Epithelial cell of prostate (primary cell): ENCODE measurements at regions not wholly inside any gene's neighbourhood (a gene's known extent, or its start where the extent isn't known, plus 50 kb on each side); places are given as distances from the start of the nearest gene placed in this dataset.
"Not testable (repeated sequence)": the region's sequence is repeated elsewhere in the genome, so short reads cannot be mapped to it uniquely, and the experiment has no call there.

Experiments
- DNase-seq: peaks from one replicate; pipeline ENCODE4 v3.0.0-alpha.2; 2011; ENCODE audit warnings: low read depth, low spot score
- H3K27ac ChIP-seq: fragments of 450-650 bp; 2 replicates; pipeline ENCODE4 v1.5.1; 2017; ENCODE audit warnings: mild to moderate bottlenecking

- H3K27ac ChIP-seq, result no peak overlapping the region
- DNase-seq, result no peak
Measured at GRCh38 chr2:194135463-194135862, 1521.6 kb upstream of the SLC39A10 start.

GRCh38 chr2:194128810-194129209 is 1528.2 kb upstream of the SLC39A10 start:
- no peak overlapping the region for H3K27ac ChIP-seq
- DNase-seq, result no peak

- no peak for DNase-seq
- no peak overlapping the region for H3K27ac ChIP-seq
Measured at GRCh38 chr2:194126418-194126817, 1530.6 kb upstream of the SLC39A10 start.

- no peak for DNase-seq
- no peak overlapping the region for H3K27ac ChIP-seq
Measured at GRCh38 chr2:194116861-194117260, 1540.2 kb upstream of the SLC39A10 start.

- H3K27ac ChIP-seq, result no peak overlapping the region
Measured at GRCh38 chr2:194105358-194105757, 1551.7 kb upstream of the SLC39A10 start.

GRCh38 chr2:194104687-194105086 is 1552.3 kb upstream of the SLC39A10 start:
- no peak overlapping the region for H3K27ac ChIP-seq
- no peak for DNase-seq

More at GRCh38 chr2:194105358-194105757, 1551.7 kb upstream of the SLC39A10 start:
- DNase-seq, result no peak

GRCh38 chr2:194103941-194104659 is 1552.9 kb upstream of the SLC39A10 start:
- no peak overlapping the region for H3K27ac ChIP-seq
- DNase-seq, result no peak

GRCh38 chr2:194102546-194102945 is 1554.5 kb upstream of the SLC39A10 start:
- no peak for DNase-seq
- H3K27ac ChIP-seq, result no peak overlapping the region

- DNase-seq, result no peak
- no peak overlapping the region for H3K27ac ChIP-seq
Measured at GRCh38 chr2:194100201-194100600, 1556.8 kb upstream of the SLC39A10 start.

- H3K27ac ChIP-seq, result no peak overlapping the region
- DNase-seq, result no peak
Measured at GRCh38 chr2:194096402-194096801, 1560.6 kb upstream of the SLC39A10 start.

GRCh38 chr2:194095359-194095758 is 1561.7 kb upstream of the SLC39A10 start:
- no peak overlapping the region for H3K27ac ChIP-seq
- no peak for DNase-seq

GRCh38 chr2:194090251-194090905 is 1566.6 kb upstream of the SLC39A10 start:
- no peak for DNase-seq
- no peak overlapping the region for H3K27ac ChIP-seq

GRCh38 chr2:194087089-194087958 is 1569.7 kb upstream of the SLC39A10 start:
- no peak for DNase-seq
- H3K27ac ChIP-seq, result no peak overlapping the region

GRCh38 chr2:194086129-194086528 is 1570.9 kb upstream of the SLC39A10 start:
- DNase-seq, result no peak
- H3K27ac ChIP-seq, result no peak overlapping the region

GRCh38 chr2:194079989-194080388 is 1577.0 kb upstream of the SLC39A10 start:
- no peak overlapping the region for H3K27ac ChIP-seq
- no peak for DNase-seq

- no peak for DNase-seq
- no peak overlapping the region for H3K27ac ChIP-seq
Measured at GRCh38 chr2:194077366-194077765, 1579.7 kb upstream of the SLC39A10 start.

GRCh38 chr2:194062401-194062800 is 1594.6 kb upstream of the SLC39A10 start:
- H3K27ac ChIP-seq, result no peak overlapping the region
- DNase-seq, result no peak

- H3K27ac ChIP-seq, result no peak overlapping the region
Measured at GRCh38 chr2:194060269-194060668, 1596.8 kb upstream of the SLC39A10 start.

GRCh38 chr2:194054313-194054712 is 1602.7 kb upstream of the SLC39A10 start:
- no peak overlapping the region for H3K27ac ChIP-seq
- no peak for DNase-seq

More at GRCh38 chr2:194060269-194060668, 1596.8 kb upstream of the SLC39A10 start:
- DNase-seq, result no peak

GRCh38 chr2:194044321-194044720 is 1612.7 kb upstream of the SLC39A10 start:
- no peak for DNase-seq
- H3K27ac ChIP-seq, result no peak overlapping the region

GRCh38 chr2:194021130-194021529 is 1635.9 kb upstream of the SLC39A10 start:
- not testable (repeated sequence) for DNase-seq, H3K27ac ChIP-seq
